Astrocyte of the cerebellum (primary cell): ENCODE measurements at regions not wholly inside any gene's neighbourhood (a gene's known extent, or its start where the extent isn't known, plus 50 kb on each side); places are given as distances from the start of the nearest gene placed in this dataset.

Experiments
- DNase-seq: peaks from one replicate; pipeline ENCODE4 v3.0.0-alpha.2; 2011; ENCODE audit warnings: low read depth
- H3K4me3 ChIP-seq: 2 replicates; pipeline ENCODE4 v1.5.1; 2011; ENCODE audit warnings: mild to moderate bottlenecking, low read depth, low read length, moderate library complexity
- in situ Hi-C: cut with HindIII; loops from 2 replicates; pipeline ENCODE4 v1.10.0; 2017; ENCODE audit warnings: low sequenced_read_pairs
- TF ChIP-seq, protein P1 (sequence below): IDR thresholded peaks from 2 replicates; pipeline ENCODE4 v1.5.1; 2012; ENCODE audit warnings: low read length, low read depth, moderate library complexity, mild to moderate bottlenecking; ENCODE audit errors: missing control alignments

DNA sequence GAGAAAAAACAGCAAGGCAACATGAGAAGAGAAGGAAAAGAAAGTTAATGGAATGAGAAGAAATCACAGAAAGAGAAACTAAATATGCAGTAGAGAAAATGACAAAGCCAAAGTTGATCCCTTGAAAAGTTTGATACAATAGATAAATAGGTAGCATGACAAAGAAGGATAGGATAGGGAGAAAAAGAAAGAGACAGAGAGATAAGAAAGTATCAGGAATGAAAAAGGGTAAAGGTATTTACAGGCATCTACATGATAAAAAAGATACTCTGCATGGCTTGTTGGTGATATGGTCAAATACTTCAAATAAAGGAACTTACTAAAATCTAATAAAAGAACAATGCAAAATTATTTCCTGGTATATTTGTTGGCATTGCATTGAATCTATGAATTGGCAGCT, 185.5 kb upstream of the TECRL start:
- no peak for DNase-seq
- no peak overlapping the region for H3K4me3 ChIP-seq
- in situ Hi-C loops, result no loop called here
- TF ChIP-seq, protein P1, sequence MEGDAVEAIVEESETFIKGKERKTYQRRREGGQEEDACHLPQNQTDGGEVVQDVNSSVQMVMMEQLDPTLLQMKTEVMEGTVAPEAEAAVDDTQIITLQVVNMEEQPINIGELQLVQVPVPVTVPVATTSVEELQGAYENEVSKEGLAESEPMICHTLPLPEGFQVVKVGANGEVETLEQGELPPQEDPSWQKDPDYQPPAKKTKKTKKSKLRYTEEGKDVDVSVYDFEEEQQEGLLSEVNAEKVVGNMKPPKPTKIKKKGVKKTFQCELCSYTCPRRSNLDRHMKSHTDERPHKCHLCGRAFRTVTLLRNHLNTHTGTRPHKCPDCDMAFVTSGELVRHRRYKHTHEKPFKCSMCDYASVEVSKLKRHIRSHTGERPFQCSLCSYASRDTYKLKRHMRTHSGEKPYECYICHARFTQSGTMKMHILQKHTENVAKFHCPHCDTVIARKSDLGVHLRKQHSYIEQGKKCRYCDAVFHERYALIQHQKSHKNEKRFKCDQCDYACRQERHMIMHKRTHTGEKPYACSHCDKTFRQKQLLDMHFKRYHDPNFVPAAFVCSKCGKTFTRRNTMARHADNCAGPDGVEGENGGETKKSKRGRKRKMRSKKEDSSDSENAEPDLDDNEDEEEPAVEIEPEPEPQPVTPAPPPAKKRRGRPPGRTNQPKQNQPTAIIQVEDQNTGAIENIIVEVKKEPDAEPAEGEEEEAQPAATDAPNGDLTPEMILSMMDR, result no peak

DNA sequence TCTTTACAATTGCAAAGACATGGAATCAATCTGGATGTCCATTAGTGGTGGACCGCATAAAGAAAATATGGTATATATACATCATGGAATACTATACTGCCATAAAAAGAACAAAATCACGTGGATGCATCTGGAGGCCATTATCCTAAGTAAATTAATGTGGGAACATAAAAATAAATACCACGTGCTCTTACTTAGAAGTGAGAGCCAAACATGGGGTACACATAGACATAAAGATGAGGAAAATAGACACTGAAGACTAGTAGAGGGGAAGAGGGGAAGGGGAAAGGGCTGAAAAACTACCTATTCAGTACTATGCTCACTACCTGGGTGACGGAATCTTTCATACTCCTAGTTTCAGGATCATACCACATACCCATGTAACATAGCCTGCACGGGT, 179.3 kb upstream of the TECRL start:
- DNase-seq, result no peak
- TF ChIP-seq, protein P1, result no peak
- in situ Hi-C loops, result no loop called here

DNA sequence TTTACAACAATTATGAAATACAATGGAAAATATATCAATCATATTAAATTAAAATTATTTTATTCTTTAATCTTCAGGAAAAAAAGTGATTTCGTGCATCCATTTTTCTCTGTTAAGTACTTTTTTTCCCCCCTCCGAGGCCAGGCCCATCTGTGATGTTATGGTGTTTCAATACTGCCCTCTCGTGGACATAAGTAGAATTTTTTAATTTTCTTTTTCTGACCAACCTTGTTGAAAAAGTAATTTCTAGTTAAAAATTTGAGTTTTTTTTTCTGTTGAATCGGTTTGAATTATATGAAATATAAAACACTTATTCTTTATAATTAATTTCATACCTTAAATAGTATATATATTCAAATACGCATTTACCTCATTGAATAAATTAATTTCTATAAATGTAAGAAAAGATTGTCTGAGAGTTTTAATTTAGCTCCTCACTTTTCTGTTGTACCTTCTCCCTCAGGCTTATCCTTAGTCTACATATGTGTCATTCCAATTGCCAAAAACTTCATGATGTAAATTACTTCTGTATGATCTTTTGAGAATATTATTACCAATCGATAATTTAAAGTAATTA, 175.8 kb upstream of the TECRL start:
- DNase-seq, result peak; percentile 20
- no peak overlapping the region for H3K4me3 ChIP-seq
- TF ChIP-seq, protein P1, result peak; percentile 58
- in situ Hi-C loops, result no loop called here

More for the DNA sequence above, 179.3 kb upstream of the TECRL start:
- no peak overlapping the region for H3K4me3 ChIP-seq

DNA sequence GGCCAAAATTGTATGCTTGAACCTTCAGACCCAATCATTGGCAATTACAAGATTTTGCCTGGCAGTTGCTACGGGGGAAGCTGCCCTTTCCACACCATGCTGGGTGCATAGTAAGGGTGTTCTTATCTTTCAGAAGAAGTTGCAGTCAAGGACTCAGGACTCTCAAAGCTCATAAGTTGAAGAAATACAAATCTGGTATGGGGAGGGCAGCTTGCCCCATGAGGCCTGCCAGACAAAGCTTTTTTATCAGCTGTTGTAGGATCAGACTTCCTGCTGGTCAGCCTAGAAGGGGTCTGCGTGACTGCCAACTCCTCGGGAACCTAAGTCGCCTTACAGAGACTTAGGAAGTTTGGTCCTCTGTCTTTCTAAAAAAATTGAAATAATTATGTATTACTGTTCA, 174.9 kb upstream of the TECRL start:
- in situ Hi-C loops, result no loop called here
- H3K4me3 ChIP-seq, result no peak overlapping the region
- no peak for DNase-seq
- TF ChIP-seq, protein P1, result no peak

GRCh38 chr4:64582492-64582891, 173.2 kb upstream of the TECRL start:
- in situ Hi-C loops, result no loop called here
- no peak for DNase-seq
- TF ChIP-seq, protein P1, result no peak
- H3K4me3 ChIP-seq, result no peak overlapping the region

DNA sequence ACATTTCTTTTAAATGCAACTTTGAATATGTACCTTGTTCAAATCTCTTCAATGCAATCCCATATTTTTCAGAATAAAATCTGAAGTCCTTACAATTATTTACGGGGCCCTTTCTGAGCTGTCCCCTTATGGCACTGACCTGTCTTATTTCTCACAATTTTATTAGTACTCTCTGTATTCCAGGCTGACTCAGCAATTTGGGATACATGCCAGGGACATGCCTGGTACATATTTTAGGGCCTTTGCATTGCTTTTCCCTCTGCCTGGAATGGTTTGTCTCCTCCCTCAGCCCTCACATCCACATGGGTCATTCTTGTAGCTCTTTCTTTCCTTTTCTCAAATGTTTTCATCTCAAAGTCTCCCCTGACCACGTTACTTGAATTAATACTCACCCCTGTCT, 172.2 kb upstream of the TECRL start:
- H3K4me3 ChIP-seq, result no peak overlapping the region
- TF ChIP-seq, protein P1, result no peak
- peak; percentile 36 for DNase-seq
- in situ Hi-C loops, result no loop called here

GRCh38 chr4:64564126-64564525, 154.9 kb upstream of the TECRL start:
- no peak overlapping the region for H3K4me3 ChIP-seq
- TF ChIP-seq, protein P1, result no peak
- peak; percentile 18 for DNase-seq
- in situ Hi-C loops, result no loop called here
